ENCODE measurements at regions not wholly inside any gene's neighbourhood (a gene's known extent, or its start where the extent isn't known, plus 50 kb on each side); places are given as distances from the start of the nearest gene placed in this dataset.

GRCh38 chr11:111001986-111002611 is 243.4 kb upstream of the POU2AF2 start:
- Histone ChIP-seq H3K4me1 (ENCODE audit: low read depth, poor library complexity, severe bottlenecking) (peaks cover 29% of the 10 kb centered on the region), H3K79me2 (ENCODE audit: insufficient read depth, low read depth) (no peaks in the 10 kb centered on the region)
- no peak for TF ChIP-seq CTCF (conservative IDR thresholded peaks at IDR 0.05; ENCODE audit: low read depth, low read length)

GRCh38 chr11:111001081-111001430 is 244.5 kb upstream of the POU2AF2 start:
- no peak for TF ChIP-seq CTCF (conservative IDR thresholded peaks at IDR 0.05; ENCODE audit: low read depth, low read length)
- Histone ChIP-seq H3K4me2 (no peak overlapping the region), H3K4me3 (IDR thresholded peaks at IDR 0.05; ENCODE audit: insufficient read depth, low read depth, low read length) (no peak overlapping the region), H3K36me3 (ENCODE audit: insufficient read depth) (no peaks in the 10 kb centered on the region), H4K20me1 (ENCODE audit: insufficient read depth) (no peaks in the 10 kb centered on the region), H3K4me1 (ENCODE audit: low read depth, poor library complexity, severe bottlenecking) (peaks cover 19% of the 10 kb centered on the region), H3K79me2 (ENCODE audit: insufficient read depth, low read depth) (no peaks in the 10 kb centered on the region), H2AFZ (ENCODE audit: low read depth) (no peak overlapping the region), H3K27me3 (ENCODE audit: insufficient read depth, low read depth) (no peaks in the 10 kb centered on the region), H3K9ac (no peak overlapping the region), H3K27ac (no peak overlapping the region)

More at GRCh38 chr11:111001986-111002611, 243.4 kb upstream of the POU2AF2 start:
- Histone ChIP-seq H2AFZ (ENCODE audit: low read depth) (no peak overlapping the region), H4K20me1 (ENCODE audit: insufficient read depth) (no peaks in the 10 kb centered on the region), H3K4me2 (no peak overlapping the region), H3K4me3 (IDR thresholded peaks at IDR 0.05; ENCODE audit: insufficient read depth, low read depth, low read length) (no peak overlapping the region), H3K36me3 (ENCODE audit: insufficient read depth) (no peaks in the 10 kb centered on the region), H3K9ac (no peak overlapping the region), H3K27ac (no peak overlapping the region), H3K27me3 (ENCODE audit: insufficient read depth, low read depth) (no peaks in the 10 kb centered on the region)

GRCh38 chr11:111000400-111001080 is 245.0 kb upstream of the POU2AF2 start:
- no peaks in the 10 kb centered on the region for H4K20me1 ChIP-seq (ENCODE audit: insufficient read depth)
- no peak overlapping the region for H3K9ac ChIP-seq
- no peak overlapping the region for H3K4me3 ChIP-seq (IDR thresholded peaks at IDR 0.05; ENCODE audit: insufficient read depth, low read depth, low read length)
- no peaks in the 10 kb centered on the region for H3K36me3 ChIP-seq (ENCODE audit: insufficient read depth)
- TF ChIP-seq CTCF (conservative IDR thresholded peaks at IDR 0.05; ENCODE audit: low read depth, low read length), result no peak
- no peak overlapping the region for H3K4me2 ChIP-seq
- peaks cover 13% of the 10 kb centered on the region for H3K4me1 ChIP-seq (ENCODE audit: low read depth, poor library complexity, severe bottlenecking)
- H3K27ac ChIP-seq, result no peak overlapping the region
- no peaks in the 10 kb centered on the region for H3K79me2 ChIP-seq (ENCODE audit: insufficient read depth, low read depth)
- no peak overlapping the region for H2AFZ ChIP-seq (ENCODE audit: low read depth)
- no peaks in the 10 kb centered on the region for H3K27me3 ChIP-seq (ENCODE audit: insufficient read depth, low read depth)

- no peaks in the 10 kb centered on the region for H3K79me2 ChIP-seq (ENCODE audit: insufficient read depth, low read depth)
- H3K4me1 ChIP-seq (ENCODE audit: low read depth, poor library complexity, severe bottlenecking), result no peaks in the 10 kb centered on the region
- H3K9ac ChIP-seq, result no peak overlapping the region
- no peak for TF ChIP-seq CTCF (conservative IDR thresholded peaks at IDR 0.05; ENCODE audit: low read depth, low read length)
- H3K27me3 ChIP-seq (ENCODE audit: insufficient read depth, low read depth), result no peaks in the 10 kb centered on the region
- no peak overlapping the region for H3K4me2 ChIP-seq
- H3K4me3 ChIP-seq (IDR thresholded peaks at IDR 0.05; ENCODE audit: insufficient read depth, low read depth, low read length), result no peak overlapping the region
- H2AFZ ChIP-seq (ENCODE audit: low read depth), result no peak overlapping the region
- H3K36me3 ChIP-seq (ENCODE audit: insufficient read depth), result no peaks in the 10 kb centered on the region
- H3K27ac ChIP-seq, result no peak overlapping the region
- H4K20me1 ChIP-seq (ENCODE audit: insufficient read depth), result no peaks in the 10 kb centered on the region
These were observed 253.0 kb upstream of the POU2AF2 start for GRCh38 chr11:110992481-110992880.
